ENCODE measurements at regions not wholly inside any gene's neighbourhood (a gene's known extent, or its start where the extent isn't known, plus 50 kb on each side); places are given as distances from the start of the nearest gene placed in this dataset.

DNA sequence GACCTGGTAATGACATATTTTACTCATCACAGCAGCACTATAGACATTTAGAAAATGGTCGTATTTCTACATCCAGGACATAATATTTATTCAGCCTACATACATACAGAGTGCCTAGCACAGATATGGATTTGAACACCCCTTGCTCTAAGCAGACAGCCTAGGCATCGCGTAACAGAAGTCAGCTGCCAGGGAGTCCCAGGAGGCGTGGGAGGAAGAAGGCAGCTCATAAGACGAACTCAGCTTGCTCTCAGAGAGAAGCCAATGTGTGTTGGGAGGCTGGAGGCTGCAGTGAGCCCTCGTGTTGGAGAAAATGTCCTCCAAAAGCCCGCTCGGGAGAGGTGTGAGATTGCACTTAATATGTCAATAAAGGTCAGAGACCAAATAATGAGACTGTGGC, 131.6 kb downstream of the BCOR start:
- Histone ChIP-seq H3K9me3 (ENCODE audit: control insufficient read depth, low read depth, low read length) (no peaks in the 10 kb centered on the region), H3K27me3 (ENCODE audit: control insufficient read depth, insufficient read depth, low read length) (no peaks in the 10 kb centered on the region), H3K36me3 (ENCODE audit: control insufficient read depth, insufficient read depth, low read length) (no peaks in the 10 kb centered on the region), H3K27ac (ENCODE audit: low read length) (no peak overlapping the region), H3K4me3 (ENCODE audit: low read length) (no peak overlapping the region), H3K4me1 (ENCODE audit: control insufficient read depth, insufficient read depth, low read length) (peaks cover 3% of the 10 kb centered on the region)
- WGBS (ENCODE audit: insufficient coverage, low lambda C conversion rate) = no CpG with 5 or more reads among the region's 8 CpGs
- DNase-seq = no peak

DNA sequence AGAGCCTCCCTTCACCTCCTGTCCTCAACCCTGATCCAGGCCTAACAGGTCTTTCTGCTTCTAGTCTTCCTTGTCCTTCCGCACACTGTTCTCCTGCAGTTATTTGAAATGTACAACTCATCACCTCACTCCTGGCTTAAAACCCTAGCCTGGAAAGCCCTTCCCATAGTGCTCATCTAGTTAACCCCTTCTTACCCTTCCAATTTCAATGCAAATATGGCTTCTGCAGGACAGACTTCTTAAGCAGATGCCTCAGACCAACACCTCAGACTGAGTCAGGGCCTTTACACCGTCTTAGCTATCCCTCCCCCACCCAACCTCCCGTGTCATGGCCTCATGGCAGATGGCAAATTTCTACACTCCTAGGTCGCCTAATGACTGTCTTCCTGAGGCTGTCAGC, 130.4 kb downstream of the BCOR start:
- no peak overlapping the region for H3K4me3 ChIP-seq (ENCODE audit: low read length)
- no peak overlapping the region for H3K27ac ChIP-seq (ENCODE audit: low read length)
- no peak for DNase-seq
- no peaks in the 10 kb centered on the region for H3K36me3 ChIP-seq (ENCODE audit: control insufficient read depth, insufficient read depth, low read length)
- peaks cover 3% of the 10 kb centered on the region for H3K4me1 ChIP-seq (ENCODE audit: control insufficient read depth, insufficient read depth, low read length)
- no CpG with 5 or more reads among the region's 4 CpGs for WGBS (ENCODE audit: insufficient coverage, low lambda C conversion rate)
- H3K9me3 ChIP-seq (ENCODE audit: control insufficient read depth, low read depth, low read length) = peaks cover 5% of the 10 kb centered on the region
- H3K27me3 ChIP-seq (ENCODE audit: control insufficient read depth, insufficient read depth, low read length) = no peaks in the 10 kb centered on the region

DNA sequence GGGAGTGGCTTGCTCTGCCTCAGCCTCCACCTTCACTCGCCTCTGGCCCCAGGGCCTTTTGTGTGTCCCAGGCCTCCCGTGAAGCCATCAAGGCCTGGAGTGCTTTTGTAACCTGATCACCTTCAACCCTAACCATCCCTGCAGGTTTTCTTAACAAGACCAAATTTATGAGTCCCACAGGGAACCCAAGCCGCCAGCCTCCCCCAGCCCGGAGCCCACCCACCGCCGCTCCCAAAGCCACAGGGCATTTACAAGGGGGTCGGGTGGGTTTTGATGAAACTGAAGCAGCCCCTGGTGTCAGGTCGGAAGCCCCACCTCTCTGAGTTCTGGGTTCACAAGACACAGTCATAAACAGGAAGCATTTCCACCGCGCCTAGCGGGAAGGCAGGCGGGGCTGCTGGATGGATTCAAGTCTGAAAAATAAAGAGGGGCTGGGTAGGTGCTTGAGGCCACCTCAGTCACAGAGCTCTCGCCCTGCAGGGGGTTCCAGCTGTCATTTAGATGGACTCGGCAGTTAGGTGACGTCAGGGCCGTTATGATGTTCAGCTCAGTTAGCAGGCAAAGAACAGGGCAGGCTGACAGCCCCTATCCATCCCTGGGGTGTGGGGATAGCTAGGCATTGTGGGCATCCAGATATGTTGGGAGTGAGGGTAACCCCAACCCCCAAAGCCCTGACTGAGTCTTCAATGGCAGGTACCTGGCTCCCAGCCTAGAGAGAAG, 128.5 kb downstream of the BCOR start:
- Histone ChIP-seq H3K27ac (ENCODE audit: low read length) (no peak overlapping the region), H3K27me3 (ENCODE audit: control insufficient read depth, insufficient read depth, low read length) (no peaks in the 10 kb centered on the region), H3K9me3 (ENCODE audit: control insufficient read depth, low read depth, low read length) (peaks cover 5% of the 10 kb centered on the region), H3K36me3 (ENCODE audit: control insufficient read depth, insufficient read depth, low read length) (no peaks in the 10 kb centered on the region), H3K4me3 (ENCODE audit: low read length) (no peak overlapping the region), H3K4me1 (ENCODE audit: control insufficient read depth, insufficient read depth, low read length) (peaks cover 3% of the 10 kb centered on the region)
- no CpG with 5 or more reads among the region's 16 CpGs for WGBS (ENCODE audit: insufficient coverage, low lambda C conversion rate)
- peak in 1 of 2 donors; percentile 31 for DNase-seq

DNA sequence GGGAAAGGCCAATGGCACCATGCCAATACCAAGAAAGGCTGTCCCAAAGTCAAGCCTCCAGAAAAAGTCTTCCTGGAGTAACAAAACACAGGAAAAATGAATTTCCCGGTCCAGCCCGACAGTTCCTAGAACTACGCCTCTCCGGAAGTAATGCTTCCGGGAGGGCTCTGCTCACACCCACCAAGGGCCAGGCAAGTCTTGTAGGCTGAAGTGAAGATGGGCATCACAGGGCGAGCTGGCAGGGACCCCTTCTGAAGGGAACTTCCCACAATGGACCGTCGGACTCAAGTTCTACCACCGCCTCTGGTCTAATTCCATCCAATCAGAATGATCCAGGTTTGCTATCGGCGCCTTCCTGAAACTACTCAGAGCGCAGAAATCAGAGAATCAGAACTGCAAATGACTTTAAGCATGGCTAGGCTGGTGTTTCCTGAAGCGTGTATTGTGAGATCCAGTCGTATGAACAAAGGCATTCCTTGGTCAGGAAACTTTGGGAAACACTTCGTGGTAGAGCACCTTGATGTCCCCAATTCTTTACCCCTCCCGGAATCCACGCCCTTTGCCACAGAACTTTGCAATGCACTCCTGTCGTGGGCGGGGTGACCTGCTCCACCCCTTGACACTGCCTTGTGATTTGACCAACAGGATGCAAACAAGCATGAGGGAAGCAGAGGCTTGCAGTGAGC, 127.8 kb downstream of the BCOR start:
- H3K27ac ChIP-seq (ENCODE audit: low read length) = no peak overlapping the region
- H3K36me3 ChIP-seq (ENCODE audit: control insufficient read depth, insufficient read depth, low read length) = no peaks in the 10 kb centered on the region
- H3K4me1 ChIP-seq (ENCODE audit: control insufficient read depth, insufficient read depth, low read length) = peaks cover 3% of the 10 kb centered on the region
- DNase-seq = no peak
- H3K4me3 ChIP-seq (ENCODE audit: low read length) = no peak overlapping the region
- H3K9me3 ChIP-seq (ENCODE audit: control insufficient read depth, low read depth, low read length) = peaks cover 5% of the 10 kb centered on the region
- no peaks in the 10 kb centered on the region for H3K27me3 ChIP-seq (ENCODE audit: control insufficient read depth, insufficient read depth, low read length)
- no CpG with 5 or more reads among the region's 19 CpGs for WGBS (ENCODE audit: insufficient coverage, low lambda C conversion rate)

DNA sequence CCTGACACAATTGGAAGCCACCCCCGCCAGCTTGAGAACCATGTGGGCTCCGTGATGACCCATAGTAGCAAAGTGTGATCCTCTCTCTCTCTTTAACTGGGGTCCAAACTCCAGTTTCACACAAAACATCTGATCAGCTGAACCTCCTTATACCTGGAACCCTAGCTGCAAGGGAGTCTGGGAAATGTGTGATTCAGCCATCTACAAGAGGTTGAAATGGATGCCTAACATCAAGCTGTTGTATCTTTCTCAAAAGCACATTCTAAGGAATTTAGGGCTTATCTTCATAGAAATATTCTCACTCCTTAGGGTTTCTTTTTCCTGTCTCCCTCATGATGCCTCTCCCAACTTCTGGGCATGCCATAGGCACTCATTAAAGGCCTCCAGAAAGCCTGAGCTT, 126.0 kb downstream of the BCOR start:
- no CpG with 5 or more reads among the region's 2 CpGs for WGBS (ENCODE audit: insufficient coverage, low lambda C conversion rate)
- peaks cover 12% of the 10 kb centered on the region for H3K4me1 ChIP-seq (ENCODE audit: control insufficient read depth, insufficient read depth, low read length)
- no peak for DNase-seq
- no peaks in the 10 kb centered on the region for H3K36me3 ChIP-seq (ENCODE audit: control insufficient read depth, insufficient read depth, low read length)
- H3K27ac ChIP-seq (ENCODE audit: low read length) = no peak overlapping the region
- peaks cover 5% of the 10 kb centered on the region for H3K9me3 ChIP-seq (ENCODE audit: control insufficient read depth, low read depth, low read length)
- H3K27me3 ChIP-seq (ENCODE audit: control insufficient read depth, insufficient read depth, low read length) = no peaks in the 10 kb centered on the region
- no peak overlapping the region for H3K4me3 ChIP-seq (ENCODE audit: low read length)

DNA sequence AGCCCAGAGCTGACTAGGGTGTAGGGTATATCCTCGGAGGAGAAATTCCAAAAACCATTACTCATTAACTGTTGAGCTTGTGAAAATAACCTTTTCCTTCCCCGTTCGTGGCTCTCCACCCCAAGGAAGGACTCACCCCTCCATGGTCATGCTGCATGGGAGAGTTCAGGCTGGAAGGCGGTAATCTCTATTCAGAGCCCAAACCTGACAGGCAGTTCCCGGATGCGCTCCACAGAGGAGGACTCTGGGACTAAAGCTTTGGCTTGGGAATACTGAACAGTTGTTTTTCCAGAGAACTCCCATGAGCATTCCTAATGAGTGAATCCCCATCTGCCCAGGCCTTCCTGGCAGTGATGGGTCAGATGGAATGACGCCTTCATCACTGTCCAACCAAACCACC, 125.4 kb downstream of the BCOR start:
- no CpG with 5 or more reads among the region's 7 CpGs for WGBS (ENCODE audit: insufficient coverage, low lambda C conversion rate)
- DNase-seq = no peak
- no peaks in the 10 kb centered on the region for H3K36me3 ChIP-seq (ENCODE audit: control insufficient read depth, insufficient read depth, low read length)
- no peaks in the 10 kb centered on the region for H3K27me3 ChIP-seq (ENCODE audit: control insufficient read depth, insufficient read depth, low read length)
- H3K9me3 ChIP-seq (ENCODE audit: control insufficient read depth, low read depth, low read length) = peaks cover 5% of the 10 kb centered on the region
- no peak overlapping the region for H3K27ac ChIP-seq (ENCODE audit: low read length)
- peaks cover 12% of the 10 kb centered on the region for H3K4me1 ChIP-seq (ENCODE audit: control insufficient read depth, insufficient read depth, low read length)
- H3K4me3 ChIP-seq (ENCODE audit: low read length) = no peak overlapping the region

DNA sequence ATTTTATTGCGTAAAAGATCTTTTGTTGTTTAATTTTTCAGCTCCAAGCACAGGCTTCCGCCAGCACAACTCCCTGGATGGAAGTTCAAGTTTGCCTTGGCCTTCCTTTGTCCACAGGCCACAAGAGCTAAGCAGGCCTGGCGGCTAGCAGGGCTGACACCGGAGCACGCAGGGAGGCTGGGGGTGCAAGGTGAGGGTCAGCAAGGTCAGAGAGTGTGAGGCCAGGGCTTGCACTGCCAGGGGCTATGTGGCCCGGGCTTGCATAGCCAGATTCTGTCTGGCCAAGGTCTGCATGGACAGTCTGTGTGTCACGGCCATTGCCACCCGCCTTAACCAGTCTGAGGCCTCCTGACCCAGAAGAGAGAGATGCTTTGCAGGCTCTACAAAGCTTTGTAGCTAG, 123.9 kb downstream of the BCOR start:
- DNase-seq = no peak
- H3K27me3 ChIP-seq (ENCODE audit: control insufficient read depth, insufficient read depth, low read length) = no peaks in the 10 kb centered on the region
- H3K9me3 ChIP-seq (ENCODE audit: control insufficient read depth, low read depth, low read length) = peaks cover 5% of the 10 kb centered on the region
- no CpG with 5 or more reads among the region's 8 CpGs for WGBS (ENCODE audit: insufficient coverage, low lambda C conversion rate)
- H3K4me3 ChIP-seq (ENCODE audit: low read length) = no peak overlapping the region
- H3K4me1 ChIP-seq (ENCODE audit: control insufficient read depth, insufficient read depth, low read length) = peaks cover 12% of the 10 kb centered on the region
- H3K27ac ChIP-seq (ENCODE audit: low read length) = no peak overlapping the region
- no peaks in the 10 kb centered on the region for H3K36me3 ChIP-seq (ENCODE audit: control insufficient read depth, insufficient read depth, low read length)

DNA sequence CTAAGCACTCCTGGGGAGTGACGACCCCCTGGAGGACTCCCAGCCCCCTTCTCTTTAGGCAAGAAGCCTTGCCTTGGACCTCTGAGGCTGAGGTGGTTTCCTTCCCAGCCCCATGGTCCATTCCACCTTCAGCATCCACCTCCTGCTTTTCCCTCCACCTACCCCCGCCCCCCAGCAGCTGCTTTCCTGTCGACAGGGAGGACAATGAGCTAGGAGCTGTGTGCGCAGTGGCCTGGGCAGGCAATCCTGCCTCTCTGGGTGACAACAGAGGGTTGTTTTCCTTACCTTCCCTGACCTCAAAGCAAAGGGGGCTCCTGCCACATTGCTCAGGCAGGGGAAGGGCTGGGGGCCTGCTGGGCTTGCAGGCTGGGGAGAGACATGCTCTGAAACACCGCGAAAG, 123.5 kb downstream of the BCOR start:
- H3K27ac ChIP-seq (ENCODE audit: low read length) = no peak overlapping the region
- no peak overlapping the region for H3K4me3 ChIP-seq (ENCODE audit: low read length)
- H3K36me3 ChIP-seq (ENCODE audit: control insufficient read depth, insufficient read depth, low read length) = no peaks in the 10 kb centered on the region
- WGBS (ENCODE audit: insufficient coverage, low lambda C conversion rate) = no CpG with 5 or more reads among the region's 6 CpGs
- peaks cover 5% of the 10 kb centered on the region for H3K9me3 ChIP-seq (ENCODE audit: control insufficient read depth, low read depth, low read length)
- no peaks in the 10 kb centered on the region for H3K27me3 ChIP-seq (ENCODE audit: control insufficient read depth, insufficient read depth, low read length)
- DNase-seq = no peak
- peaks cover 8% of the 10 kb centered on the region for H3K4me1 ChIP-seq (ENCODE audit: control insufficient read depth, insufficient read depth, low read length)

DNA sequence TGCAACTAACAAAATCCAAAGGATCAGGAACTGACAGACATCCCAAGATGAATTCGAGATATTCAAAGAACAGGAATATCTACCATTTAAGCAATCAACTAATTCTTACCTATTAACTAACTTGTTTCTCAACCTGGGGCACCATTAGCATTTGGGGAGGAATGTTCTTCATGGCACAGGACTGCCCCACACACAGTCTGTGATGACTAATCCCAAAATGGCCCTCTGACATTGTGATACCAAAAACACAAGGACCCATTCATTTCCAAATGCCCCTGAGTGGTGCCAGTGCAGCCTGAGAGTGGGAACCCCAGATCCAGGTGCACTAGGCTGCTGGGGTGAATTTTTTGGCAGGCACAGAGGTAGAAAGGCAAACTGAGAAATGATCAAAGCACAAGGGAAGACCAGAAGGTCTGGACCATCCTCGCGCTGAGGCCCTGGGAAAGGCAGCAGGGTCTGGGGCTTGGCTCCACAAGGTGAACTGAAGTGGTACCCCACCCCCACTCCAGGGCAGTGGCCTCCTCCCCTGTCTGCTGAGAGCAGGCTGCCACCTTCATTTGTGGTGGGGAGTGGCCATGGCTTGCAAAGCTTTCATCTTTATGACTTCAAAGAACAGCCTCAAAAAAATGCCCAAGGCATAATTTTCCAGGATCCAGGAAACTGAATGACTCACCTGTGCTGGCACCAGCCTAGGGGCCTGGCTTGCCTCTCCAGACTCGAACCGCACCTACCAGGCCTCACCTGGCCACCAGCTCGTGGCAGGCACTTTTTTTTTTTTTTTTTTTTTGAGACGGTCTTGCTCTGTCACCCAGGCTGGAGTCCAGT, 122.4 kb downstream of the BCOR start:
- H3K27me3 ChIP-seq (ENCODE audit: control insufficient read depth, insufficient read depth, low read length) = no peaks in the 10 kb centered on the region
- DNase-seq = peak in 1 of 2 donors; percentile 76
- H3K9me3 ChIP-seq (ENCODE audit: control insufficient read depth, low read depth, low read length) = peaks cover 5% of the 10 kb centered on the region
- no CpG with 5 or more reads among the region's 7 CpGs for whole genome bisulfite sequencing (ENCODE audit: insufficient coverage, low lambda C conversion rate)
- no peak overlapping the region for H3K4me3 ChIP-seq (ENCODE audit: low read length)
- H3K27ac ChIP-seq (ENCODE audit: low read length) = no peak overlapping the region
- peaks cover 8% of the 10 kb centered on the region for H3K4me1 ChIP-seq (ENCODE audit: control insufficient read depth, insufficient read depth, low read length)
- H3K36me3 ChIP-seq (ENCODE audit: control insufficient read depth, insufficient read depth, low read length) = no peaks in the 10 kb centered on the region

DNA sequence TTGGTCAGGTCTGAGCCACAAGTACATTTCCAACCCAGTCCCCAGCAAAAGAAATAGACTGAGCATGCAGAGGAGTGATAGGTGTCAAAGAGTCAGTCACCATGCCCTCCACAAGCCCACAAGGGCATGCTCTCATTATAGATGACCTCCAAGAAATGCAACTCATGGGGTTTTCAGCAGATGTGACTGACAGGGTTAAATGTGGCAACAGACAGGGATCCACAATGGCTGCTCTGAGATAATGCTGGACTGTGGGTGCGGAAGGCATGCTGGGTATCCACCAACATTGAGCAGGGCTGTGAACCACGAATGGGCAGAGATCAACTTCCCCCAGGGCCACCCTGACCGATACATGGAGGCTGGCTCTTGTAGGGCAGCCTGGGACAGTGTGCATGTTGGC, 115.8 kb downstream of the BCOR start:
- no CpG with 5 or more reads among the region's 3 CpGs for whole genome bisulfite sequencing (ENCODE audit: insufficient coverage, low lambda C conversion rate)
- DNase-seq = no peak

More for the DNA sequence above, 115.8 kb downstream of the BCOR start:
- H3K27me3 ChIP-seq (ENCODE audit: control insufficient read depth, insufficient read depth, low read length) = no peaks in the 10 kb centered on the region
- peaks cover 4% of the 10 kb centered on the region for H3K4me1 ChIP-seq (ENCODE audit: control insufficient read depth, insufficient read depth, low read length)
- H3K9me3 ChIP-seq (ENCODE audit: control insufficient read depth, low read depth, low read length) = no peaks in the 10 kb centered on the region
- no peak overlapping the region for H3K4me3 ChIP-seq (ENCODE audit: low read length)
- H3K36me3 ChIP-seq (ENCODE audit: control insufficient read depth, insufficient read depth, low read length) = no peaks in the 10 kb centered on the region
- H3K27ac ChIP-seq (ENCODE audit: low read length) = no peak overlapping the region
